Peyer's patch (tissue), 4 donors: ENCODE measurements at regions not wholly inside any gene's neighbourhood (a gene's known extent, or its start where the extent isn't known, plus 50 kb on each side); places are given as distances from the start of the nearest gene placed in this dataset.

Experiments used
- DNase-seq, 3 donors: peaks; one replicate each; pipeline ENCODE4 v3.0.0-alpha.2; 2017 to 2019
- H3K27ac ChIP-seq, 4 donors: fragments of 200-600 bp; sonication (generic); one replicate each; pipeline ENCODE4 v1.5.1; 2016 to 2019
- H3K27me3 ChIP-seq, 2 donors: fragments of 200-600 bp; sonication (generic); one replicate each; pipeline ENCODE4 v1.5.1; 2019
- H3K36me3 ChIP-seq, 3 donors: fragments of 200-600 bp; sonication (generic); one replicate each; pipeline ENCODE4 v1.5.1; 2016 to 2019
- H3K4me1 ChIP-seq, 4 donors: fragments of 200-600 bp; sonication (generic); one replicate each; pipeline ENCODE4 v1.5.1; 2016 to 2019
- H3K4me3 ChIP-seq, 4 donors: fragments of 200-600 bp; sonication (generic); 1 replicate in 3 of 4; 2 replicates in 1 of 4; pipeline ENCODE4 v1.5.1; 2016 to 2019; ENCODE audit warnings: mild to moderate bottlenecking in 1 of 4
- H3K9me3 ChIP-seq, 4 donors: fragments of 200-600 bp; sonication (generic); one replicate each; pipeline ENCODE4 v1.5.1; 2016 to 2019; ENCODE audit warnings: mild to moderate bottlenecking in 1 of 4
- POLR2A ChIP-seq, 2 donors: fragments of 450-650 bp; IDR thresholded peaks; one replicate each; pipeline ENCODE4 v1.5.1; 2017; ENCODE audit warnings: antibody characterized with exemption in 2 of 2, mild to moderate bottlenecking in 2 of 2, moderate library complexity in 2 of 2
- TF ChIP-seq, protein P1 (sequence below), 6 experiments: fragments of 450-650 bp in 4 of 6; fragments of 200-600 bp in 2 of 6; sonication (generic) in 1 of 6; IDR thresholded peaks; one replicate each; pipeline ENCODE4 v1.5.1; 2017 to 2019; ENCODE audit warnings: antibody characterized with exemption in 6 of 6, mild to moderate bottlenecking in 3 of 6, moderate library complexity in 1 of 6

DNA sequence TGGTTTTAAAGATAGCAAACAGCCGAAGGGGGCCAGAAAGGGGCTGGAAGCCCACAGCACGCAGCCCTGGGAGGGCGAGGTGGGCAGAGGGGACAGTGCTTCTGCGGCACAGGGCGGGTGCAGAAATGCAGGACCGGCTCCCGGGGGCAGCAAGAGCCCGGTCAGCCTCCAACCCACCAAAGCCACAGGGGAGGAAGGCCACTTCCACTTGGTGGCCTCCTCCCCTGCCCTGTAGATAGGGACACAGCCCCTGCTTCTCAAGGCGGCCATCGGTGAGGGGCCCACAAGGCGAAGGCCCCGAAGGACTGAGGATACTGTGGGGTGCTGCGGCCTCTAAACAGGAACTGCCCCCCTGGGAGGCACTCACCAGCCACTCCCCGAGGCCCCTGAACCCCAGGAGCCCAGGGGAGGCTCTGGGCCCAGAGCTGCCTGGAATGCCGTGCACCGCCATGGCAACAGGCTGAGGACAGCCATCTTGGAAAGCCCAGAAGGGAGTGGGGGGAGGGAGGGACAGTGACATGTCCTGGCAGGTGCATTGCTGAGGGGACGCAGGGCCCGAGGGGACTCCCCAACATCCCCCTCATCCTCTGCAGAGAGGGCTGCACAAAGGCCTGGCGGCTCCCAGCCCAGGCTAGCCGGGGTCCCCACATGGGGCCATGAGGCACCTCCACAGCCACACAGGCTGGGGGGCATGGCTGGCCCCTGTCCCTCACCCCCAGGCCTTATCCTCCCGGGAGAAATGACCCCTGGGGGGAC is 114.7 kb downstream of the NCOR2 start:
- Histone ChIP-seq H3K27ac (peak overlapping the region; percentile 40 to 81 (median 74)), H3K36me3 (peaks cover 0 to 24% (median 0%) of the 10 kb centered on the region in 3 donors), H3K4me1 (peaks cover 0 to 64% (median 32%) of the 10 kb centered on the region in 4 donors), H3K27me3 (no peaks in the 10 kb centered on the region), H3K9me3 (no peaks in the 10 kb centered on the region), H3K4me3 (peak overlapping the region in 1 of 4 donors; percentile 32)
- DNase-seq, result no peak
- TF ChIP-seq, protein P1, sequence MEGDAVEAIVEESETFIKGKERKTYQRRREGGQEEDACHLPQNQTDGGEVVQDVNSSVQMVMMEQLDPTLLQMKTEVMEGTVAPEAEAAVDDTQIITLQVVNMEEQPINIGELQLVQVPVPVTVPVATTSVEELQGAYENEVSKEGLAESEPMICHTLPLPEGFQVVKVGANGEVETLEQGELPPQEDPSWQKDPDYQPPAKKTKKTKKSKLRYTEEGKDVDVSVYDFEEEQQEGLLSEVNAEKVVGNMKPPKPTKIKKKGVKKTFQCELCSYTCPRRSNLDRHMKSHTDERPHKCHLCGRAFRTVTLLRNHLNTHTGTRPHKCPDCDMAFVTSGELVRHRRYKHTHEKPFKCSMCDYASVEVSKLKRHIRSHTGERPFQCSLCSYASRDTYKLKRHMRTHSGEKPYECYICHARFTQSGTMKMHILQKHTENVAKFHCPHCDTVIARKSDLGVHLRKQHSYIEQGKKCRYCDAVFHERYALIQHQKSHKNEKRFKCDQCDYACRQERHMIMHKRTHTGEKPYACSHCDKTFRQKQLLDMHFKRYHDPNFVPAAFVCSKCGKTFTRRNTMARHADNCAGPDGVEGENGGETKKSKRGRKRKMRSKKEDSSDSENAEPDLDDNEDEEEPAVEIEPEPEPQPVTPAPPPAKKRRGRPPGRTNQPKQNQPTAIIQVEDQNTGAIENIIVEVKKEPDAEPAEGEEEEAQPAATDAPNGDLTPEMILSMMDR (IDR thresholded peaks at IDR 0.05), result no peak
- no peak for TF ChIP-seq POLR2A (IDR thresholded peaks at IDR 0.05)

DNA sequence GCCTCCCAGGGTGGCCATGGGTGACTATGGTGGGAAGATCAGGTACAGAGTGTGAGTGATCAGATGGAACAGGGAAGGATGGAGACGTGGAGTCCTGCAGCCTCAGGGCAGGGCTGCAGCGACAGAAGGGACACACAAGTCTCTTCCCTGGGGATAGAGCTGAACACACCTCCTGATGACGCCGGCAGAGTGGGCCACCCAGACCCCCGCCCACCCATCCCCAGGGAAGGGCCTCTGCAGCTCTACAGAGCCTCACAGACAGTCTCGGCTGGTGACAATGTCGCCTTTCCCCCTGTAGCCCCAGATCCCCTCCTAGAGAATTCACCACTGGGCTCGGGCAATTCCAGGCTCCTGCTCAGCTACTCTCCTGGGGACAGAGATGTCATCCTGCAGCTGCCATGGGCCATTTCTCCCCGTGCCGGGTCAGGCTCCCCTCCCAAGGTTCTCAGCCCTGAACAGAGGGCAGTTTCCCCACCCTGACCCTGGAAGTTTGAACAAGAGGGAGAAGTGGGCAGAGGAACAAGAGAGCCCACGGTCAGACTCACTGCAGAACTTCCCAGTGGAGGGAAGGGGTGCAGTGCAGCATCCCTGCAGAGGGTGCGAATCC is 115.7 kb downstream of the NCOR2 start:
- no peak overlapping the region for H3K4me3 ChIP-seq
- peaks cover 0 to 56% (median 27%) of the 10 kb centered on the region in 4 donors for H3K4me1 ChIP-seq
- H3K27me3 ChIP-seq, result no peaks in the 10 kb centered on the region
- H3K36me3 ChIP-seq, result peaks cover 0 to 24% (median 0%) of the 10 kb centered on the region in 3 donors
- no peak overlapping the region for H3K27ac ChIP-seq
- H3K9me3 ChIP-seq, result no peaks in the 10 kb centered on the region
- TF ChIP-seq POLR2A (IDR thresholded peaks at IDR 0.05), result no peak
- TF ChIP-seq, protein P1 (IDR thresholded peaks at IDR 0.05), result no peak
- DNase-seq, result no peak

DNA sequence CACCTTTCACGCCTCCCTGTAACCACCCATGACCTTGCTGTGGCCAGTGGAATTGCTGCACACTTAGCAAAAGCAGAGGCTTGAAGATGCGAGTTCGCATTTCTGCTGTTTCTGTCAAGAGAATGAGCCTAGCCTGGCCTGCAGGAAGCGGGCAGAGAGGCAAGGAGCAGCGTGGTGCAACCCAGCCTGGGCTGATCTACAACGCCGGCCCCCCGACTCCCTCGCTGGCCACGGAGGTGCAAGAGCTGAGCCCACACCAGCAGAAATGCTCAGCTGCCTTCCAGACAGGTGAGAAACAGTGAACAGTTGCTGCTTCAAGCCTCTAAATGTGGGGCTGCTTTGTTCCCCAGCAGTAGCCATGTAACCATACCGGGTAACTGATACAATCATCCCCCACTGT is 116.4 kb downstream of the NCOR2 start:
- H3K9me3 ChIP-seq, result no peaks in the 10 kb centered on the region
- peaks cover 0 to 23% (median 0%) of the 10 kb centered on the region in 3 donors for H3K36me3 ChIP-seq
- no peak for TF ChIP-seq POLR2A (IDR thresholded peaks at IDR 0.05)
- TF ChIP-seq, protein P1 (IDR thresholded peaks at IDR 0.05), result no peak
- H3K4me3 ChIP-seq, result no peak overlapping the region
- H3K27me3 ChIP-seq, result no peaks in the 10 kb centered on the region
- no peak for DNase-seq
- H3K27ac ChIP-seq, result no peak overlapping the region
- H3K4me1 ChIP-seq, result peaks cover 0 to 48% (median 25%) of the 10 kb centered on the region in 4 donors

DNA sequence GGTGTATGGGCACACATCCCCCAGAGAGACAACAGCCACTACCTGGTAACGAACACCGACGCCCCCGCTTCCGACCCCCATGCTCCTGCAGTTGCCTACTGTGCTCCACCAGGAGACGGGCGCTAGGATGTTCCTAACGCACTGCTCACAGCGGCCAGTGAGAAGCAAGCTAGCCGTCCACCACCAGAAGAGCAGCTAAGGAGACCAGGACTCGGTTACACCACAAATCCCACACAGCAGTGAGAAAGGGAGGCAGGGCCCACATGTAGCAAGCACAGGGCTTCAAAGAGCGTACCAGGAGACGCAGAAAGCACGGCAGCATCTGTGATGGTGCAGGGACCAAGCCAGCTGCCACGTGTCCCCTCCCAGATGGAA is 117.0 kb downstream of the NCOR2 start:
- TF ChIP-seq, protein P1 (IDR thresholded peaks at IDR 0.05), result no peak
- TF ChIP-seq POLR2A (IDR thresholded peaks at IDR 0.05), result no peak
- Histone ChIP-seq H3K9me3 (no peaks in the 10 kb centered on the region), H3K27ac (no peak overlapping the region), H3K36me3 (peaks cover 0 to 24% (median 0%) of the 10 kb centered on the region in 3 donors), H3K4me1 (peaks cover 0 to 42% (median 24%) of the 10 kb centered on the region in 4 donors), H3K4me3 (no peak overlapping the region), H3K27me3 (no peaks in the 10 kb centered on the region)
- no peak for DNase-seq

DNA sequence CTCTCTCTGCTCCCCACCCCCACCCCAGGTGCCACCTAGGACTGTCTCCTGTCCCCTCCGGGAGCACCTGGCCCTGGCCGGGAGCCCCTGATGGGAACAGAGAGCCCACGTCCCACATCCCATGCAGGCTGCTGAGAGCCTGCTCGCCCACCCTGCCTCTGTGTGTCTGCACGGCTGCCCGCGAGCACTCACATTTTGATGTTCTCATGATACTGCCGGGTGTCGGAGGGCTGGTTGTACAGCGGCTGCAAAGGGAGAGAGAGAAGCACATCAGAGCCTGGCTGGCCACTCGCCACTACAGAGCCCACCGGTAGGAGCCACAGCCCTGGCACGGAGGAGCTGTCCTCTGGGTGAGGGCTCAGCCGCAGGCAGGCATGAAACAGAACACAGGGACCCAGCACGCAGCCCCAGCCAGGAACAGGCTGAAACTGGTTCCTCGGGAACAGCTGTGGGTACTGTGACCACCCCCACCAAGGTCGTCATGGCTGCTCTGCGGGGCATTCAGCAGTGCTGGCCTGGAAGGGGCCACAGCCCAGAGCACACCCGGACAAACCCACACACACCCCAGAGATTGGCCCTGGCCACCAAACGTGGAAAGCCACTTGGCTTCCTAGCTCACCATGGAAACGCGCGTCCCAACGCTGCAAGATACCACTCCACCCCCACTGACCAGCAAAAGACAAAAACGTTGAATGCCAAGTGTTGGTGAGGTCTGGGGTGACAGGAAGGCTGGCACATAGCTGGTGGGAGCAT is 117.6 kb downstream of the NCOR2 start:
- Histone ChIP-seq H3K4me3 (no peak overlapping the region), H3K4me1 (peaks cover 0 to 36% (median 22%) of the 10 kb centered on the region in 4 donors), H3K36me3 (peaks cover 0 to 30% (median 0%) of the 10 kb centered on the region in 3 donors), H3K27me3 (no peaks in the 10 kb centered on the region), H3K9me3 (no peaks in the 10 kb centered on the region), H3K27ac (no peak overlapping the region)
- DNase-seq, result no peak
- TF ChIP-seq POLR2A (IDR thresholded peaks at IDR 0.05), result no peak
- TF ChIP-seq, protein P1 (IDR thresholded peaks at IDR 0.05), result no peak
